Breast epithelium (tissue), 3 donors: ENCODE measurements at regions not wholly inside any gene's neighbourhood (a gene's known extent, or its start where the extent isn't known, plus 50 kb on each side); places are given as distances from the start of the nearest gene placed in this dataset.

ENCODE experiments used
- POLR2A ChIP-seq: fragments of 450-650 bp; IDR thresholded peaks from one replicate; pipeline ENCODE4 v1.6.1; 2016; ENCODE audit warnings: antibody characterized with exemption, mild to moderate bottlenecking, moderate library complexity
- TF ChIP-seq, protein P1 (sequence below), 3 donors: fragments of 450-650 bp; IDR thresholded peaks; one replicate each; pipeline ENCODE4 v1.5.1; 2016 to 2017; ENCODE audit warnings: antibody characterized with exemption in 3 of 3, mild to moderate bottlenecking in 3 of 3, moderate library complexity in 3 of 3

GRCh38 chr20:48339190-48339985, 488.4 kb downstream of the PREX1 start:
- TF ChIP-seq, protein P1, sequence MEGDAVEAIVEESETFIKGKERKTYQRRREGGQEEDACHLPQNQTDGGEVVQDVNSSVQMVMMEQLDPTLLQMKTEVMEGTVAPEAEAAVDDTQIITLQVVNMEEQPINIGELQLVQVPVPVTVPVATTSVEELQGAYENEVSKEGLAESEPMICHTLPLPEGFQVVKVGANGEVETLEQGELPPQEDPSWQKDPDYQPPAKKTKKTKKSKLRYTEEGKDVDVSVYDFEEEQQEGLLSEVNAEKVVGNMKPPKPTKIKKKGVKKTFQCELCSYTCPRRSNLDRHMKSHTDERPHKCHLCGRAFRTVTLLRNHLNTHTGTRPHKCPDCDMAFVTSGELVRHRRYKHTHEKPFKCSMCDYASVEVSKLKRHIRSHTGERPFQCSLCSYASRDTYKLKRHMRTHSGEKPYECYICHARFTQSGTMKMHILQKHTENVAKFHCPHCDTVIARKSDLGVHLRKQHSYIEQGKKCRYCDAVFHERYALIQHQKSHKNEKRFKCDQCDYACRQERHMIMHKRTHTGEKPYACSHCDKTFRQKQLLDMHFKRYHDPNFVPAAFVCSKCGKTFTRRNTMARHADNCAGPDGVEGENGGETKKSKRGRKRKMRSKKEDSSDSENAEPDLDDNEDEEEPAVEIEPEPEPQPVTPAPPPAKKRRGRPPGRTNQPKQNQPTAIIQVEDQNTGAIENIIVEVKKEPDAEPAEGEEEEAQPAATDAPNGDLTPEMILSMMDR (IDR thresholded peaks at IDR 0.05) = no peak
- TF ChIP-seq POLR2A = no peak
